Tibial artery (tissue), 4 donors: ENCODE measurements at regions not wholly inside any gene's neighbourhood (a gene's known extent, or its start where the extent isn't known, plus 50 kb on each side); places are given as distances from the start of the nearest gene placed in this dataset.

Source experiments
- DNase-seq, 2 donors: peaks; one replicate each; pipeline ENCODE4 v3.0.0-alpha.2; 2019
- H3K27ac ChIP-seq, 2 donors: fragments of 200-600 bp; sonication (generic) in 1 of 2; 1 replicate in 1 of 2; 2 replicates in 1 of 2; pipeline ENCODE4 v1.5.1; 2018 to 2019; ENCODE audit warnings: mild to moderate bottlenecking in 1 of 2
- H3K27me3 ChIP-seq, 2 donors: fragments of 200-600 bp; sonication (generic) in 1 of 2; one replicate each; pipeline versions ENCODE4 v1.5.1 to v1.6.0; 2016 to 2019
- H3K36me3 ChIP-seq, 3 donors: fragments of 200-600 bp; sonication (generic) in 2 of 3; one replicate each; pipeline ENCODE4 v1.5.1; 2016 to 2019; ENCODE audit warnings: mild to moderate bottlenecking in 2 of 3
- H3K4me1 ChIP-seq, 4 donors: fragments of 200-600 bp; sonication (generic) in 2 of 4; 1 replicate in 3 of 4; 2 replicates in 1 of 4; pipeline ENCODE4 v1.5.1; 2016 to 2019
- H3K4me3 ChIP-seq, 2 donors: fragments of 200-600 bp; sonication (generic) in 1 of 2; 1 replicate in 1 of 2; 2 replicates in 1 of 2; pipeline ENCODE4 v1.5.1; 2018 to 2019; ENCODE audit warnings: mild to moderate bottlenecking in 2 of 2
- H3K9me3 ChIP-seq, 3 donors: fragments of 200-600 bp; sonication (generic) in 1 of 3; one replicate each; pipeline ENCODE4 v1.5.1; 2016 to 2019
- CTCF ChIP-seq, 2 experiments: fragments of 200-600 bp in 1 of 2; fragments of 450-650 bp in 1 of 2; IDR thresholded peaks; one replicate each; pipeline ENCODE4 v1.5.1; 2017 to 2019; ENCODE audit warnings: antibody characterized with exemption in 2 of 2, mild to moderate bottlenecking in 1 of 2, moderate library complexity in 1 of 2
- intact Hi-C: fragments of 100-400 bp; cut with DNase I; formaldehyde crosslinking; loops from one replicate; pipeline ENCODE4 v1.15.0; 2023; ENCODE audit warnings: low total_unique reads

- Histone ChIP-seq H3K4me1 (no peaks in the 10 kb centered on the region), H3K4me3 (no peak overlapping the region), H3K9me3 (no peaks in the 10 kb centered on the region), H3K27me3 (no peaks in the 10 kb centered on the region), H3K36me3 (no peaks in the 10 kb centered on the region), H3K27ac (no peak overlapping the region)
- intact Hi-C loops = no loop called here
- DNase-seq = no peak
- TF ChIP-seq CTCF (IDR thresholded peaks at IDR 0.05) = no peak
Observed at GRCh38 chr6:8574749-8575468, 139.6 kb upstream of the SLC35B3 start.

GRCh38 chr6:8574311-8574710 is 139.0 kb upstream of the SLC35B3 start:
- Histone ChIP-seq H3K4me1 (no peaks in the 10 kb centered on the region), H3K4me3 (no peak overlapping the region), H3K9me3 (no peaks in the 10 kb centered on the region), H3K27me3 (no peaks in the 10 kb centered on the region), H3K36me3 (no peaks in the 10 kb centered on the region), H3K27ac (no peak overlapping the region)
- intact Hi-C loops = no loop called here
- no peak for DNase-seq
- TF ChIP-seq CTCF (IDR thresholded peaks at IDR 0.05) = no peak

GRCh38 chr6:8570256-8570920 is 135.0 kb upstream of the SLC35B3 start:
- no peak for DNase-seq
- H3K9me3 ChIP-seq = no peaks in the 10 kb centered on the region
- H3K4me1 ChIP-seq = no peaks in the 10 kb centered on the region
- no peak for TF ChIP-seq CTCF (IDR thresholded peaks at IDR 0.05)
- H3K36me3 ChIP-seq = no peaks in the 10 kb centered on the region
- H3K4me3 ChIP-seq = no peak overlapping the region
- H3K27me3 ChIP-seq = no peaks in the 10 kb centered on the region
- H3K27ac ChIP-seq = no peak overlapping the region
- intact Hi-C loops = no loop called here

DNA sequence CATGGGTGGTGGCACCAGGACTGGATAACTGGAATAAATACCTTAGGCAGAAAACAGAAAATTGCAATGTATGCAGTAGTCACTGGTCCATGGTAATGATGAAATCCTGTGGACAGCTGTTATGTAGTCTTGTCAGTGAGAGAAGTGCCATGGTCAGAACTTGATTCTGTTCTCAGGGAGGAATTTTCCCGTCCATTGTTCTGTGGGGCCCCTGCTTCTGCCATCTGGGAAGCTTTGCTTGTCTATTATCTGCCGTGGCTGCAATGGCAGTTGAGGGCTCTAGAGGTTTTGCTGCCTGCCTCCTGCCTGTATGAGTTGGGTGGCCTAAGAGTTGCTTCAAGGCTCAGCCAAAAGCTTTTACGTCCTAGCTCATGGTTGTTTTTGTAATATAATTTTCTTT is 126.8 kb upstream of the SLC35B3 start:
- no peak overlapping the region for H3K4me3 ChIP-seq
- no peak overlapping the region for H3K27ac ChIP-seq
- no peaks in the 10 kb centered on the region for H3K4me1 ChIP-seq
- no peaks in the 10 kb centered on the region for H3K27me3 ChIP-seq
- intact Hi-C loops = no loop called here
- H3K9me3 ChIP-seq = no peaks in the 10 kb centered on the region
- DNase-seq = no peak
- no peak for TF ChIP-seq CTCF (IDR thresholded peaks at IDR 0.05)
- H3K36me3 ChIP-seq = no peaks in the 10 kb centered on the region

GRCh38 chr6:8558953-8559352 is 123.6 kb upstream of the SLC35B3 start:
- no peak for TF ChIP-seq CTCF (IDR thresholded peaks at IDR 0.05)
- intact Hi-C loops = no loop called here
- Histone ChIP-seq H3K36me3 (no peaks in the 10 kb centered on the region), H3K27me3 (no peaks in the 10 kb centered on the region), H3K9me3 (no peaks in the 10 kb centered on the region), H3K27ac (no peak overlapping the region), H3K4me1 (no peaks in the 10 kb centered on the region), H3K4me3 (no peak overlapping the region)
- DNase-seq = no peak
